Loucy (cell line): ENCODE measurements at regions not wholly inside any gene's neighbourhood (a gene's known extent, or its start where the extent isn't known, plus 50 kb on each side); places are given as distances from the start of the nearest gene placed in this dataset.

Experiments
- CTCF ChIP-seq: fragments of 200-600 bp; sonication (generic); conservative IDR thresholded peaks from 2 replicates; pipeline ENCODE4 v1.5.1; 2014; ENCODE audit warnings: mild to moderate bottlenecking, antibody characterized with exemption, low read length
- EZH2phosphoT487 ChIP-seq: fragments of 200-600 bp; IDR thresholded peaks from 2 replicates; pipeline ENCODE4 v1.6.1; 2018; ENCODE audit warnings: antibody characterized with exemption, mild to moderate bottlenecking, moderate library complexity, borderline replicate concordance

DNA sequence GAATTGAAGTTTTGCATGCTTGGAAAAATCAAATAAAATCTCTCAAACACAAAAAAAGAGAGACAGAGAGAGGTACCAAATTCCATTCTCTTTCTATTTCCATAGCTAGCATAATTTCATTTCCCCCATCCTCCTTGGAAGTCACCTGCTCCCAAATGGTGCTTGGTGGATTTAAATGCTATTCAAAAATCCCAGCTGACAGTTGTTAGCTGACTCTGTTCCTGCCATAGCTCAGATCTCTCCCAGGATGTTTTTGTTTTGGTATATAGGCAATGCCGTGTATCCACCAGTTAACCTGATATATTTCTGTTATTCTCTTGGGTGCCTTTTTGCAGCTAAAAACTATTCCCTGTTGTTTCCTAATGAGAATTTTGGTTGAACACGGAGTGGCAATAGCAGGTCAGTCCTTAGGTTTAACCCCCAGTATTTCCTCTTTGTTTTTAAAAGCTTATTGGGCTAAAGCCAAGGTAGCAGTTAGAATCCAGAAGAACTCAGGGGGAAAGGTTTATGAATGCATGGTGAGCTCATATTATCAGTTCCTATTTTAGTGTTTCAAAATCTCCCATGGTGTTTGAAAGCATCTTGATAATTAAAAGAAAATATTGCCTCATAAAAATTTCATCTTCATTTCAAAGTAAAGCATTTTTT, 240.0 kb upstream of the GBE1 start:
- no peak for TF ChIP-seq CTCF
- no peak for TF ChIP-seq EZH2phosphoT487
